ENCODE measurements at regions not wholly inside any gene's neighbourhood (a gene's known extent, or its start where the extent isn't known, plus 50 kb on each side); places are given as distances from the start of the nearest gene placed in this dataset.

GRCh38 chr1:234958706-234959657 lies 169.7 kb downstream of the TOMM20 start:
- TF ChIP-seq POLR2A (IDR thresholded peaks at IDR 0.05) (no peak), CTCF (IDR thresholded peaks at IDR 0.05) (no peak)

All from breast epithelium (tissue), 3 donors.